ENCODE measurements at regions not wholly inside any gene's neighbourhood (a gene's known extent, or its start where the extent isn't known, plus 50 kb on each side); places are given as distances from the start of the nearest gene placed in this dataset.

GRCh38 chr12:77406219-77406905, 341.0 kb upstream of the E2F7 start:
- intact Hi-C loops (cut with micrococcal nuclease), result no loop called here
- Histone ChIP-seq H3K27ac (ENCODE audit: extremely low read depth, low read depth, low read length) (no peak overlapping the region), H3K4me1 (replicated peaks in 1 of 2; ENCODE audit: control insufficient read depth in 2 of 2, insufficient read depth in 2 of 2, low read length in 2 of 2) (no peaks in the 10 kb centered on the region), H2AFZ (ENCODE audit: low read depth, low read length) (no peak overlapping the region), H3K4me2 (ENCODE audit: insufficient read depth, low read length) (no peak overlapping the region), H3K4me3 (no peak overlapping the region), H3K27me3 (ENCODE audit: control insufficient read depth in 2 of 2, insufficient read depth in 2 of 2, low read length in 2 of 2) (no peaks in the 10 kb centered on the region), H3K36me3 (ENCODE audit: control insufficient read depth, insufficient read depth, low read length) (no peaks in the 10 kb centered on the region), H3K9ac (ENCODE audit: insufficient read depth in 1 of 2, low read depth in 2 of 2, low read length in 2 of 2) (no peak overlapping the region), H4K20me1 (replicated peaks; ENCODE audit: control insufficient read depth, insufficient read depth, low read length) (no peaks in the 10 kb centered on the region), H3K9me3 (replicated peaks; ENCODE audit: control insufficient read depth, insufficient read depth, low read depth, low read length) (no peaks in the 10 kb centered on the region), H3K79me2 (ENCODE audit: control insufficient read depth, insufficient read depth, low read length) (no peaks in the 10 kb centered on the region), H3K9me1 (ENCODE audit: control insufficient read depth, insufficient read depth, low read length) (no peaks in the 10 kb centered on the region)
- no peak for TF ChIP-seq NCOR1 (IDR thresholded peaks at IDR 0.05)
- no peak for TF ChIP-seq NEUROD1 (IDR thresholded peaks at IDR 0.05; ENCODE audit: borderline replicate concordance, low read depth, low read length, partially characterized antibody)
- no peak for TF ChIP-seq MAFF (IDR thresholded peaks at IDR 0.05; ENCODE audit: low read length)
- no peak for TF ChIP-seq ZHX1 (conservative IDR thresholded peaks at IDR 0.05; ENCODE audit: low read length)
- TF ChIP-seq MBD2 (IDR thresholded peaks at IDR 0.05; ENCODE audit: borderline replicate concordance, low read depth), result no peak
- no peak for TF ChIP-seq POU5F1 (IDR thresholded peaks at IDR 0.05; ENCODE audit: borderline replicate concordance, low read depth, low read length, partially characterized antibody)
- TF ChIP-seq GATA2 (CRISPR knock-in tag; IDR thresholded peaks at IDR 0.05), result no peak
- TF ChIP-seq ZBTB9 (CRISPR knock-in tag; IDR thresholded peaks at IDR 0.05), result no peak
- no peak for TF ChIP-seq ZNF197 (CRISPR knock-in tag; IDR thresholded peaks at IDR 0.05; ENCODE audit: low read depth)
- TF ChIP-seq ADNP (tag; IDR thresholded peaks at IDR 0.05), result no peak
- no peak for TF ChIP-seq JUNB (CRISPR knock-in tag; conservative IDR thresholded peaks at IDR 0.05)
- no peak for TF ChIP-seq ZNF436 (CRISPR knock-in tag; IDR thresholded peaks at IDR 0.05)
- no peak for TF ChIP-seq RBM39 (optimal IDR thresholded peaks at IDR 0.05; ENCODE audit: low read depth, low read length)
- no peak for TF ChIP-seq CBX8 (IDR thresholded peaks at IDR 0.05; ENCODE audit: borderline replicate concordance, extremely low read depth, low read depth, low read length, poor library complexity, severe bottlenecking)
- no peak for TF ChIP-seq GABPA (tag; conservative IDR thresholded peaks at IDR 0.05; ENCODE audit: low read depth)
- BruUV-seq (replicated peaks), result no TSS peak
- POLR2A ChIA-PET, result no interaction called here
- ATAC-seq, result no peak
- in situ Hi-C loops (cut with MboI), result no loop called here
- CTCF ChIA-PET (ENCODE audit: low intra/inter-chr PET ratio), result no interaction called here
- DNase-seq (ENCODE audit: extremely low read depth in 1 of 4, low spot score in 3 of 4), result no peak
- FAIRE-seq, result no peak
- 0% methylated on average over 4 of the region's 4 CpGs for WGBS (ENCODE audit: insufficient coverage, low coverage, missing lambda C conversion rate)
